SK-N-SH treated with all-trans-retinoic acid at 6 μM for 48 hours (cell line): ENCODE measurements at regions not wholly inside any gene's neighbourhood (a gene's known extent, or its start where the extent isn't known, plus 50 kb on each side); places are given as distances from the start of the nearest gene placed in this dataset.

ENCODE experiments used
- ATAC-seq: fragments of 200-7000 bp; cut with Tn5 transposase; 3 replicates; pipeline ENCODE4 v1.9.1; 2020; ENCODE audit warnings: mild to moderate bottlenecking, moderate library complexity
- BACH2 ChIP-seq: fragments of 250-450 bp; sonication (Bioruptor Pico); IDR thresholded peaks from 2 replicates; pipeline ENCODE4 v1.9.0; 2021; ENCODE audit warnings: mild to moderate bottlenecking, borderline replicate concordance
- CSDC2 ChIP-seq: fragments of 250-450 bp; sonication (Bioruptor Pico); IDR thresholded peaks from 2 replicates; pipeline ENCODE4 v1.5.0; 2020; ENCODE audit warnings: mild to moderate bottlenecking, moderate library complexity
- ESRRG ChIP-seq: fragments of 250-450 bp; sonication (Bioruptor Pico); IDR thresholded peaks from 2 replicates; pipeline ENCODE4 v1.6.1; 2021; ENCODE audit warnings: mild to moderate bottlenecking
- GLIS3 ChIP-seq: fragments of 250-450 bp; sonication (Bioruptor Pico); IDR thresholded peaks from 2 replicates; pipeline ENCODE4 v1.5.0; 2020; ENCODE audit warnings: mild to moderate bottlenecking, moderate library complexity
- ISL1 ChIP-seq: fragments of 250-450 bp; sonication (Bioruptor Pico); IDR thresholded peaks from 2 replicates; pipeline ENCODE4 v2.1.2; 2022; ENCODE audit warnings: mild to moderate bottlenecking, moderate library complexity
- OSR1 ChIP-seq: fragments of 250-450 bp; sonication (Bioruptor Pico); IDR thresholded peaks from 2 replicates; pipeline ENCODE4 v1.8.0; 2022; ENCODE audit warnings: moderate library complexity, mild to moderate bottlenecking, inconsistent platforms
- PATZ1 ChIP-seq: fragments of 250-450 bp; sonication (Bioruptor Pico); IDR thresholded peaks from 2 replicates; pipeline ENCODE4 v1.8.0; 2020; ENCODE audit warnings: mild to moderate bottlenecking, moderate library complexity, borderline replicate concordance
- RARB ChIP-seq: fragments of 250-450 bp; sonication (Bioruptor Pico); IDR thresholded peaks from 2 replicates; pipeline ENCODE4 v1.8.0; 2021; ENCODE audit warnings: mild to moderate bottlenecking, moderate library complexity
- SNAI2 ChIP-seq: fragments of 250-450 bp; sonication (Bioruptor Pico); IDR thresholded peaks from 2 replicates; pipeline ENCODE4 v1.5.0; 2020; ENCODE audit warnings: mild to moderate bottlenecking, moderate library complexity
- TCF4 ChIP-seq: fragments of 250-450 bp; sonication (Bioruptor Pico); IDR thresholded peaks from 2 replicates; pipeline ENCODE4 v1.8.0; 2021; ENCODE audit warnings: mild to moderate bottlenecking, moderate library complexity, borderline replicate concordance
- ZC3H10 ChIP-seq: fragments of 250-450 bp; sonication (Bioruptor Pico); IDR thresholded peaks from 2 replicates; pipeline ENCODE4 v1.5.1; 2021; ENCODE audit warnings: mild to moderate bottlenecking, moderate library complexity
- ZFP30 ChIP-seq: fragments of 450-650 bp; formaldehyde crosslinking; IDR thresholded peaks from 2 replicates; pipeline ENCODE4 v1.5.0; 2022; ENCODE audit warnings: mild to moderate bottlenecking, moderate library complexity
- ZNF565 ChIP-seq: fragments of 450-650 bp; formaldehyde crosslinking; conservative IDR thresholded peaks from 2 replicates; pipeline ENCODE4 v1.5.0; 2020; ENCODE audit warnings: low read depth, mild to moderate bottlenecking, moderate library complexity
- ZNF8 ChIP-seq: fragments of 450-650 bp; formaldehyde crosslinking; IDR thresholded peaks from 2 replicates; pipeline ENCODE4 v1.5.0; 2020; ENCODE audit warnings: mild to moderate bottlenecking, moderate library complexity
- TF ChIP-seq, protein P1 (sequence below): fragments of 250-450 bp; sonication (Bioruptor Pico); IDR thresholded peaks from 2 replicates; pipeline ENCODE4 v1.5.0; 2020; ENCODE audit warnings: mild to moderate bottlenecking, moderate library complexity
- TF ChIP-seq, protein P2 (sequence below): fragments of 250-450 bp; sonication (Bioruptor Pico); IDR thresholded peaks from 2 replicates; pipeline ENCODE4 v1.8.0; 2021; ENCODE audit warnings: low read depth, mild to moderate bottlenecking, moderate library complexity, borderline replicate concordance
- TF ChIP-seq, protein P3 (sequence below): fragments of 250-450 bp; sonication (Bioruptor Pico); IDR thresholded peaks from 2 replicates; pipeline ENCODE4 v1.5.1; 2020; ENCODE audit warnings: low read depth, mild to moderate bottlenecking, moderate library complexity
- TF ChIP-seq, protein P4 (sequence below): fragments of 250-450 bp; sonication (Bioruptor Pico); IDR thresholded peaks from 2 replicates; pipeline ENCODE4 v1.5.1; 2021; ENCODE audit warnings: mild to moderate bottlenecking, moderate library complexity

GRCh38 chr12:91824991-91825390 is 320.7 kb downstream of the BTG1 start:
- ATAC-seq: no peak
- TF ChIP-seq PATZ1 (CRISPR knock-in tag) (no peak), ZNF565 (CRISPR knock-in tag) (no peak), ISL1 (CRISPR knock-in tag) (no peak), BACH2 (CRISPR knock-in tag) (no peak), ESRRG (CRISPR knock-in tag) (no peak), OSR1 (CRISPR knock-in tag) (no peak), ZNF8 (CRISPR knock-in tag) (no peak), GLIS3 (CRISPR knock-in tag) (no peak), ZC3H10 (CRISPR knock-in tag) (no peak)
- TF ChIP-seq, protein P1, sequence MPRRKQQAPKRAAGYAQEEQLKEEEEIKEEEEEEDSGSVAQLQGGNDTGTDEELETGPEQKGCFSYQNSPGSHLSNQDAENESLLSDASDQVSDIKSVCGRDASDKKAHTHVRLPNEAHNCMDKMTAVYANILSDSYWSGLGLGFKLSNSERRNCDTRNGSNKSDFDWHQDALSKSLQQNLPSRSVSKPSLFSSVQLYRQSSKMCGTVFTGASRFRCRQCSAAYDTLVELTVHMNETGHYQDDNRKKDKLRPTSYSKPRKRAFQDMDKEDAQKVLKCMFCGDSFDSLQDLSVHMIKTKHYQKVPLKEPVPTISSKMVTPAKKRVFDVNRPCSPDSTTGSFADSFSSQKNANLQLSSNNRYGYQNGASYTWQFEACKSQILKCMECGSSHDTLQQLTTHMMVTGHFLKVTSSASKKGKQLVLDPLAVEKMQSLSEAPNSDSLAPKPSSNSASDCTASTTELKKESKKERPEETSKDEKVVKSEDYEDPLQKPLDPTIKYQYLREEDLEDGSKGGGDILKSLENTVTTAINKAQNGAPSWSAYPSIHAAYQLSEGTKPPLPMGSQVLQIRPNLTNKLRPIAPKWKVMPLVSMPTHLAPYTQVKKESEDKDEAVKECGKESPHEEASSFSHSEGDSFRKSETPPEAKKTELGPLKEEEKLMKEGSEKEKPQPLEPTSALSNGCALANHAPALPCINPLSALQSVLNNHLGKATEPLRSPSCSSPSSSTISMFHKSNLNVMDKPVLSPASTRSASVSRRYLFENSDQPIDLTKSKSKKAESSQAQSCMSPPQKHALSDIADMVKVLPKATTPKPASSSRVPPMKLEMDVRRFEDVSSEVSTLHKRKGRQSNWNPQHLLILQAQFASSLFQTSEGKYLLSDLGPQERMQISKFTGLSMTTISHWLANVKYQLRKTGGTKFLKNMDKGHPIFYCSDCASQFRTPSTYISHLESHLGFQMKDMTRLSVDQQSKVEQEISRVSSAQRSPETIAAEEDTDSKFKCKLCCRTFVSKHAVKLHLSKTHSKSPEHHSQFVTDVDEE (CRISPR knock-in tag): no peak
- TF ChIP-seq, protein P2, sequence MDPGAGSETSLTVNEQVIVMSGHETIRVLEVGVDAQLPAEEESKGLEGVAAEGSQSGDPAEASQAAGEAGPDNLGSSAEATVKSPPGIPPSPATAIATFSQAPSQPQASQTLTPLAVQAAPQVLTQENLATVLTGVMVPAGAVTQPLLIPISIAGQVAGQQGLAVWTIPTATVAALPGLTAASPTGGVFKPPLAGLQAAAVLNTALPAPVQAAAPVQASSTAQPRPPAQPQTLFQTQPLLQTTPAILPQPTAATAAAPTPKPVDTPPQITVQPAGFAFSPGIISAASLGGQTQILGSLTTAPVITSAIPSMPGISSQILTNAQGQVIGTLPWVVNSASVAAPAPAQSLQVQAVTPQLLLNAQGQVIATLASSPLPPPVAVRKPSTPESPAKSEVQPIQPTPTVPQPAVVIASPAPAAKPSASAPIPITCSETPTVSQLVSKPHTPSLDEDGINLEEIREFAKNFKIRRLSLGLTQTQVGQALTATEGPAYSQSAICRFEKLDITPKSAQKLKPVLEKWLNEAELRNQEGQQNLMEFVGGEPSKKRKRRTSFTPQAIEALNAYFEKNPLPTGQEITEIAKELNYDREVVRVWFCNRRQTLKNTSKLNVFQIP: no peak

DNA sequence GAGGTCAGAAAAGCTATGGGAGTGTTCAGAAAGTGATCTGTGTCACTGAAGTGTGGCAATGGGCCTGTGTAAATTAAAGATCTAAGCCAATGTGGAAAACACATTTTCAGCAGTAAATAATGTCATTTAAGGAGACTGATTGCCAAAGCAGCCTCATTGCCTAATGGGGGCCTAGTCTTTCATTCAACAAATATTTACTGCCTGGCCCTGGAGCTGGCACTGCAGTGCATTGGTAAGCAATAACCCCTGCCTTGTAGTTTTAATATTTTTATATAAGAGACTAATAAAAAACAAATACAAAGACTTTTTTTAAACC is 326.6 kb downstream of the BTG1 start:
- no peak for ATAC-seq
- no peak for TF ChIP-seq TCF4 (CRISPR knock-in tag)

- TF ChIP-seq SNAI2 (no peak), RARB (CRISPR knock-in tag) (no peak), ZNF8 (CRISPR knock-in tag) (no peak), GLIS3 (CRISPR knock-in tag) (no peak), ZNF565 (CRISPR knock-in tag) (no peak), ESRRG (CRISPR knock-in tag) (no peak), CSDC2 (CRISPR knock-in tag) (no peak), BACH2 (CRISPR knock-in tag) (no peak), ZFP30 (CRISPR knock-in tag) (no peak), TCF4 (CRISPR knock-in tag) (no peak), ZC3H10 (CRISPR knock-in tag) (no peak), ISL1 (CRISPR knock-in tag) (no peak)
- TF ChIP-seq, protein P3, sequence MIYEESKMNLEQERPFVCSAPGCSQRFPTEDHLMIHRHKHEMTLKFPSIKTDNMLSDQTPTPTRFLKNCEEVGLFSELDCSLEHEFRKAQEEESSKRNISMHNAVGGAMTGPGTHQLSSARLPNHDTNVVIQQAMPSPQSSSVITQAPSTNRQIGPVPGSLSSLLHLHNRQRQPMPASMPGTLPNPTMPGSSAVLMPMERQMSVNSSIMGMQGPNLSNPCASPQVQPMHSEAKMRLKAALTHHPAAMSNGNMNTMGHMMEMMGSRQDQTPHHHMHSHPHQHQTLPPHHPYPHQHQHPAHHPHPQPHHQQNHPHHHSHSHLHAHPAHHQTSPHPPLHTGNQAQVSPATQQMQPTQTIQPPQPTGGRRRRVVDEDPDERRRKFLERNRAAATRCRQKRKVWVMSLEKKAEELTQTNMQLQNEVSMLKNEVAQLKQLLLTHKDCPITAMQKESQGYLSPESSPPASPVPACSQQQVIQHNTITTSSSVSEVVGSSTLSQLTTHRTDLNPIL (CRISPR knock-in tag): no peak
- TF ChIP-seq, protein P4, sequence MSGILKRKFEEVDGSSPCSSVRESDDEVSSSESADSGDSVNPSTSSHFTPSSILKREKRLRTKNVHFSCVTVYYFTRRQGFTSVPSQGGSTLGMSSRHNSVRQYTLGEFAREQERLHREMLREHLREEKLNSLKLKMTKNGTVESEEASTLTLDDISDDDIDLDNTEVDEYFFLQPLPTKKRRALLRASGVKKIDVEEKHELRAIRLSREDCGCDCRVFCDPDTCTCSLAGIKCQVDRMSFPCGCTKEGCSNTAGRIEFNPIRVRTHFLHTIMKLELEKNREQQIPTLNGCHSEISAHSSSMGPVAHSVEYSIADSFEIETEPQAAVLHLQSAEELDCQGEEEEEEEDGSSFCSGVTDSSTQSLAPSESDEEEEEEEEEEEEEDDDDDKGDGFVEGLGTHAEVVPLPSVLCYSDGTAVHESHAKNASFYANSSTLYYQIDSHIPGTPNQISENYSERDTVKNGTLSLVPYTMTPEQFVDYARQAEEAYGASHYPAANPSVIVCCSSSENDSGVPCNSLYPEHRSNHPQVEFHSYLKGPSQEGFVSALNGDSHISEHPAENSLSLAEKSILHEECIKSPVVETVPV (CRISPR knock-in tag): no peak
- TF ChIP-seq, protein P1 (CRISPR knock-in tag): no peak
Observed at GRCh38 chr12:91818227-91819131, 327.2 kb downstream of the BTG1 start.

More at GRCh38 chr12:91818227-91819131, 327.2 kb downstream of the BTG1 start:
- ATAC-seq: no peak
